Medulla oblongata (tissue), 1 donor: ENCODE measurements at regions not wholly inside any gene's neighbourhood (a gene's known extent, or its start where the extent isn't known, plus 50 kb on each side); places are given as distances from the start of the nearest gene placed in this dataset.

Experiments
- DNase-seq: peaks from one replicate; pipeline ENCODE4 v3.0.0-alpha.2; 2015; ENCODE audit errors: extremely low spot score

- no peak for DNase-seq
Observed at GRCh38 chr6:163840880-163841279, 426.4 kb downstream of the QKI start.

- no peak for DNase-seq
Observed at GRCh38 chr6:163839296-163839695, 424.8 kb downstream of the QKI start.

- peak; percentile 17 for DNase-seq
Observed at GRCh38 chr6:163837691-163838431, 423.3 kb downstream of the QKI start.

- peak; percentile 54 for DNase-seq
Observed at GRCh38 chr6:163836876-163837690, 422.6 kb downstream of the QKI start.

- no peak for DNase-seq
Observed at GRCh38 chr6:163835439-163836171, 421.1 kb downstream of the QKI start.

GRCh38 chr6:163834226-163834970, 419.9 kb downstream of the QKI start:
- no peak for DNase-seq

DNA sequence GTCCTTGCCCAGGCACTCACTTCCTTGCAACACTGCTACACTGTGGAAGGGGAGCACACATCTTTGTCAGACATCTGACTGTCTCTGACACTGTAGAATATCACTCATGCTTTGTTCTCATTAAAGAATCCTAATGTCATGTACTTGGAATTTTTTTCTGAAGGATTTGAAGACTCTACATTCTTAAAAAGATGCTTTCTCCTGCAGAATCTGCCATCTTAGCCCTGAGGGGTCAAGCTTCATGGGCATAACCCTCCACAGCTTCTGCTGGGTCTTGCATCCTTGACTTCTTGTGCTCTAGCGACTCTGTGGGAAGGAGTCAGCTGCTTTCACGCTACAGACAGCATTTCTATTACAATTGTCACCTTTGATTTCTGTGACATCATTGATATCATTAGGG, 417.2 kb downstream of the QKI start:
- DNase-seq, result no peak

DNA sequence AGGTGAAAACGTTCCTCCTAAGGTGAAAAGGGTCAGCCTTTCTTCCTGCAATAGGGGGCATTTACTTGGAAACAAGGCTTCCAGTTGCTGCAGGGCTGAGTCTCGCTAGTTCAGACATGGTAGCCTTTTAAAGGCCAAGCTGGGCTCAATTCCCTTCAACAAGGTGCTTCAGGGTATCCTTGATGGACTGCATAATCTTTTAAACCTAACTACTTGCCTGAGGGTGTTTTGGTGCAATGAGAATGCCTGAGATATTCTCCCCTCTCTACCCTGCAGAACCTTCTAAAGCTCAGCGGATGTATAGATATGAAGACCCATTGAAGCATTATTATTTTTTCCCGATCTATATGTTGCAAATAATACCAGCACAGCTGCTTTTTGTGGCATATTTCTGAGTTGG, 416.1 kb downstream of the QKI start:
- DNase-seq, result no peak

DNA sequence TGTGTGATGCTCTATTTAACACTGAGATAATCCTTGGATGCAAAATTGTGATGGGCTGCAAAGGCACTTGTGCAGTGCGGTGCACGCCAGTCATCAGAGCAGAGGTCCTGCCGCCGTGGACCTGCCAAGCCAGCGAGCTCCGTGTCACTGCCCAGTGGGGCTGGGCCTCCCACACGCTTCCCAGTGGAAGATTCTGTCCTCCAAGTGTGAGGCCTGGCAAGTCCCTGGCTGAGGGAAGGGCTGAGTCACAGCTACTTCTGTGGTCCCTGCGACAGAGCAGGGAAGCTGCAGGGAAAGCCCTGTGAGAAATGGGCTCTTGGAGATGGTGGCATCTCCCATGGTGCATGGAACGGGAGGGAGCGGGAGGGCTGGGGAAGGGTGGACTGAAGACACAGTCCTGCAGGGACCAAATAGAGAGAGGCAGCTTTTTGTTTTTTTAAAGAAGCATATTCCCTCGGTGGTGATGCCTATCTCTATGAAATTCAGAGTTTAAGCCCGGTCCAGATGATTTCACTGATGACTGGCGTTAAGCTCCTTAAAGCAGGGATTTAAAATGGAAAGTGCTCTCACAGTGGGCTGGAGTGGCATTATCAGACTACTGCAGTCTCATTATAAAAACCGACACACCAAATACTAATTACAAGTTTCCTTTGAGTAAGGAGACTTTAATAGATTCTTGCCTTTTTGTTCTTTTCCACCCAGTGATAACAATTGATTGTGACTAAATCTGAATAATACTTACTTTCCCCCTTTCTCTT, 413.7 kb downstream of the QKI start:
- DNase-seq, result no peak

DNA sequence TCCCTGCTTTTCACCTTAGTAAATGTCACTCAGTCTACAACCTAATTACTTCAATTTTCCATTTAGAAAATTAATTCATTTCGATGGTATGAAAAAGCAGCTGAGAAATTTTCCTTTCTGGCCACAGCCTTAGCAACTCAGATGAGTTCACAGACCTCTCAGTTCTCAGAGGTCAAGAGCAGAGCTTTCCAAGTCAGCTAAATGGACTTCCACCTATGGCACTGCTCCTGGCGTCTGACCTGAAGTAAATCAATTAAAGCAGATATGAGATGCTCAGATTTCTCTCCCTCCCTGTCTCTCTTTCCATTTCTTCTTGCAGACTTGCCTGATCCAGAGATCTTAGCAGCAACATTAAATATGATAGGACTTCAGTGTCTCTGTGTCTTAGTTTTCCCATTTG, 412.6 kb downstream of the QKI start:
- no peak for DNase-seq

GRCh38 chr6:163826629-163827028, 412.1 kb downstream of the QKI start:
- DNase-seq, result no peak

GRCh38 chr6:163825033-163825432, 410.5 kb downstream of the QKI start:
- no peak for DNase-seq

GRCh38 chr6:163823577-163823976, 409.1 kb downstream of the QKI start:
- DNase-seq, result no peak

DNA sequence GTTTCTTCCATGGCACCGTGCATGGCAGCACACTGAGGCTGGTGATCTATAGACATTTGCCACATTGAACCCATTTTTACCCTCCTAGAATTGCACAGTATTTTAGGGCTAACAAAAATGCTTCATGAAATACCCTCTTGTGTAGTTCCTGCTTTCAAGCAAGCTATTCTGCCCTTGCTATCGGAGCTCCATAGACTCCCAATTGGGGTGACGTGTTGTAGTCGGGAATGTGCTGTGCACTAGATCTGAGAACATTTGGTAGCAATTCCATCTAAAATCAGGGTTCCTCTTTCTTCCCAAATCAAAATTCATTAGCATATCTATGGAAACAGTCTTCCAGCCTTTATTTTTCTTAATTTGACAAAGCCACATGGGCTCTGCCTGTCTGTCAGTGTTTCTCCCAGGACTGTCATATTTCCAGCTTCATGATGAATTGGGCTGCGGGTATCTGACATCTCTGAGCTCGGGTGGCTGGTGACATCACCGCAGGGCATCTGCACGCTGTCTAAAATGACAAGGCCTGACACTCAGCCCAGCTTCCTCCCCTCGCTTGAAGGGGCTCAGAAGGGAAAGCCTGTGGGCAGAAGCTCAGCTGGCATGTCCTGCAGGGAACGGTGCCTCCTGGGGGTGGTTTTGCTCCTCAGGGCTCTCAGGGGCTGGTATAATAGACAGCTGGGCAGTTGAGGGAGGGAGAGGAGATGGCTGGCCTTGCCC, 406.4 kb downstream of the QKI start:
- DNase-seq, result no peak

- DNase-seq, result no peak
Observed at GRCh38 chr6:163820171-163820570, 405.7 kb downstream of the QKI start.

- no peak for DNase-seq
Observed at GRCh38 chr6:163818719-163819118, 404.2 kb downstream of the QKI start.

DNA sequence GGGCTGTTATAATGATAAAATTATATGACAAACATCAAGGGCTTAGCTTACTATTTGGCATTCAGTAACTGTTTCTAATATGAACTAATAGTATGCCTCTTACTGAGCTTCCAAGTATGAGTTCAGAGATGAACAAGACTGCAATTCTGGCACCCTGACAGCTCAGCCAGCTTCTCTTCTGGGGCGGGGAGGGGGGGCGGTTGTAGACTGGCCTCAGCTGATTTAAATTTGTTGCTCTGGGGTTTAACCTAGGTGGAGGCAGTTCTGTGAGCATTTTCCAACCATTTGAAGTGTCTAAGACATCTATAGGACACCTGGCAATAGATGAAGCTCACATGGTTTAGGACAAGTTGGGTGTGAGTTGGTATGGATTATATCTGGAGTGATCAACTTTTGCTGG, 401.9 kb downstream of the QKI start:
- no peak for DNase-seq

GRCh38 chr6:163815796-163816195, 401.3 kb downstream of the QKI start:
- no peak for DNase-seq

DNA sequence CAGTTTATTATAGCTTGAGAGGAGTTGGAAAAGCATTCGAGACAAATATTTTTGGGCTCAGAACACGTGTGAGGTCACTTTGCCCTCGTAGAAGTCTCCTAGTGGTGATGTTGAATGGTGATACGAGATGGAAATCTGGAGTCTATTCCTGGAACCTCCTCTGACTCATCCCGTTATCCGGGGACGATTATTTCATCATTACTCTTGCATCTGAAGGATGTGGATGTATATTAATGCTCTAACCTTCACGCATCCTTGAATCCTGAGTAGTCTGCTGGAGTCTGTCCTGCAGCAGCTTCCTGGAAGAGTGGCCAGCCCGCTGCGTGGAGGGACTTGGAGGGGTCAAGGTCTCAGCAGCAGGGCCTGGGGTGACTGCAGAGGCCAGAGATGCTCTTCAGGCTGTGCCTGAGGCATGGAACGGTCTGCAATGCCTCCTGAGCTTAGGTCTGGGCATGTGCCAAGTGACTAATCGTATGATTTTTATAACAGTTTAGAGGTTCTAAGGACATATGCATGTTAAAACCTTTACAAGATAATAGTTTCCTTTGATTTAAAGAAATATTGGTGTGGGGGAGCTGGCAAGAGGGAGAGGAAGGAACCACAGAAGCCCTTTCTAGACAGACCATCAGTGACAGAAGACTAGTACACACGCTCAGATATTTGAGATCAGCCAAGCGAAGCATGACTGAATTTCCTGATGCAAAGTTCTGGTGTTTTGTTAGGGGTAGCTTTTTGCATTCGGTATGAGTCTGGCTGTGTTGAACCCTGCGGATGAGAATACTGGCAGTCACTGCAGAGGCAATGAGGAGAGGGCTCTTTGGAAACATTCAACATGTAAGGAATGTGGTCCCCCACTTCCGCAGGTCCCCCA, 400.2 kb downstream of the QKI start:
- DNase-seq, result no peak
